ENCODE measurements at regions not wholly inside any gene's neighbourhood (a gene's known extent, or its start where the extent isn't known, plus 50 kb on each side); places are given as distances from the start of the nearest gene placed in this dataset.
"Not testable (repeated sequence)": the region's sequence is repeated elsewhere in the genome, so short reads cannot be mapped to it uniquely, and the experiment has no call there.

DNA sequence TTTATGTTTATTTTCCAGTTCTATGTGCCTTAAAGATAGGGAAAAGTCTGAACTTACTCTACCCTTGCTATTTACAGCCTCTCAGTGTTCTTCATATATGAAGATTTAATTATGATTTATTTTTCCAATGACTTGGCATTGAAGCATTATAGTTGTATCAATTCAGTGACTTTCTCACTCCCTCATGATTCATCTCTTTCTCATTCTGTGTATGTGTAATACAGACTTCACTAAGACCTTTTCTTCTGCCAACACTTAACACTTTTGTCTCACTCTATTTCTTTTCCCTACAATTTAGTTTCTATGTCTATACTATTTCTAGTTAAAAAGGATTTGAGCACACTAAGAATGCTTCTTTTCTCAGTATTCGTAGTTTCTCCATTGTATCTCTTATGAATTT lies 1470.3 kb upstream of the ACVR2A start:
- Histone ChIP-seq H3K27me3 (ENCODE audit: control insufficient read depth, insufficient read depth) (no peaks in the 10 kb centered on the region), H3K9me3 (ENCODE audit: control insufficient read depth, low read length) (no peaks in the 10 kb centered on the region), H3K4me1 (ENCODE audit: control insufficient read depth, insufficient read depth, low read length) (no peaks in the 10 kb centered on the region), H3K4me3 (ENCODE audit: low read length) (no peak overlapping the region), H3K27ac (ENCODE audit: low read length) (no peak overlapping the region)
- no peak for DNase-seq
- intact Hi-C loops (cut with DNase I), result no loop called here
- no peak for ATAC-seq
- 73% methylated on average over 1 of the region's 1 CpG for WGBS

DNA sequence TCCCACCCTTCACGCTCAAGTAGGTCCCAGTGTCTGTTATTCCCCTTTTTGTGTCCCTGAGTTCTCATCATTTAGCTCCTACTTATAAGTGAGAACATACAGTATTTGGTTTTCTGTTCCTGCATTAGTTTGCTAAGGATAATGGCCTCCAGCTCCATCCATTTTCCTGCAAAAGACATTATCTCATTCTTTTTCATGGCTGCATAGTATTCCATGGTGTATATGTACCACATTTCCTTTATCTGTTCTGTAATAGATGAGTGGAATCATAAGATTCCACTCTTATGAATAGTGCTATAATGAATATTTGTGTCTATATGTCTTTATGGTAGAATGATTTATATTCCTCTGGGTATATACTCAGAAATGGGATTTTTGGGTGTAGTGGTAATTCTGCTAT lies 1473.5 kb upstream of the ACVR2A start:
- ATAC-seq; H3K4me3 ChIP-seq (ENCODE audit: low read length); intact Hi-C loops (cut with DNase I); DNase-seq; H3K27ac ChIP-seq (ENCODE audit: low read length); H3K9me3 ChIP-seq (ENCODE audit: control insufficient read depth, low read length); H3K4me1 ChIP-seq (ENCODE audit: control insufficient read depth, insufficient read depth, low read length); H3K27me3 ChIP-seq (ENCODE audit: control insufficient read depth, insufficient read depth): not testable (repeated sequence)
- WGBS, result 90% methylated on average over 1 of the region's 1 CpG

DNA sequence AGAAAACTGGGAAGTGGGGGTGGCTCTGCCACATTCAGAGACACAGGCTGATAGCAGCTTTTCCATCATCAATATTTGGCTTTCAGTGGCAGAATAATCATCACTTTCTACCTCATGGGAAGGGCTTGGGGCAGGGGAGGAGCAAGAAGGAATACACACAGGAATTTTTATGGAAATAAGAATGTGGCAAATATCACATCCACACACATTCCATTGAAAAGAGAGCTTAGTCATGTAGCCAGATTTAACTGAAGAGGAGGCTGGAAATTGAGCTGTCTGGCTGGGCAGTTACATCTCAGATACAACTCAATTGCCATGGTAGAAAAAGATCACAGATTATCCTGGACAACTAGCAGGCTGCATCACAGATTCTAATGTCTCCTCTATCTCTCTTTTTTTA lies 1474.0 kb upstream of the ACVR2A start:
- no peak for ATAC-seq

DNA sequence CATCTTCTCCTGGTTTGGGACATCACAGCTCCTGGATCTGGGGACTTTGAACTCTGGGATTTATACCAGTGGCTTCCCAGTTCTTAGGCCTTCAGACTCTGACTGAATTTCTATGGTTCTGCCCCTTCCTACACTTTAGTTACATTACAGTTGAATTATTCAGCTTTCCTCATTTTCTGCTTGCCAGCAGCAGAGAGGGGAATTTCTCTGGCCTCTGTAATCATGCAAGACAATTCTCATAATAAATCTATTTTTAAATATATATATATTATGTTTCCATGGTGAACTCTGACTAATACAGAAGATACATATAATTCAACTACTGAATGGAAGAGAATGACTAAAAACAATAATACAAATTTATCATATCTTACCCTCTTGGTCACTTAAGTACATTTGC lies 1478.6 kb upstream of the ACVR2A start:
- H3K27ac ChIP-seq (ENCODE audit: low read length), result no peak overlapping the region
- DNase-seq (no peak), ATAC-seq (no peak)
- no peaks in the 10 kb centered on the region for H3K27me3 ChIP-seq (ENCODE audit: control insufficient read depth, insufficient read depth)
- intact Hi-C loops (cut with DNase I), result no loop called here
- no peaks in the 10 kb centered on the region for H3K4me1 ChIP-seq (ENCODE audit: control insufficient read depth, insufficient read depth, low read length)
- no peaks in the 10 kb centered on the region for H3K9me3 ChIP-seq (ENCODE audit: control insufficient read depth, low read length)
- H3K4me3 ChIP-seq (ENCODE audit: low read length), result no peak overlapping the region

More for the DNA sequence above, 1474.0 kb upstream of the ACVR2A start:
- no peaks in the 10 kb centered on the region for H3K9me3 ChIP-seq (ENCODE audit: control insufficient read depth, low read length)
- no peak overlapping the region for H3K27ac ChIP-seq (ENCODE audit: low read length)
- no peak for DNase-seq
- H3K4me1 ChIP-seq (ENCODE audit: control insufficient read depth, insufficient read depth, low read length), result no peaks in the 10 kb centered on the region
- intact Hi-C loops (cut with DNase I), result no loop called here
- no peak overlapping the region for H3K4me3 ChIP-seq (ENCODE audit: low read length)
- no peaks in the 10 kb centered on the region for H3K27me3 ChIP-seq (ENCODE audit: control insufficient read depth, insufficient read depth)

DNA sequence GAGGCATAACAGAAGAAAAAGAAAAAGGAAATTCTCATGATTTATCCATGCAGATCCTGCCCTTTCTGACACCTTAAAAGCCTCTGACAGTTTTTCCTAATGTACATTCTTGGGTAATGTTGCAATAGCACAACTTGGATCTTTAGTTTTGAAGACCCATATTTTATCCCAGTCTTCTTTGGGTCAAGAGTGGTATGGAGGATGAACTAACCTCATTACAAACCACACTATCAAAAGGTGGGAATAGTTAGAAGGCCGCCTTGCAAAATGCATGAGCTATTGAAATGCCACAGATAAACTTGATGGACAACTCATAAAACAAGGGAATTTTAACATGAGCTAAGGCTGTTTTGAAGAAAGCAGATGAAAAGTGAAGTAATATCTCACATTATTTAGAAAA lies 1479.8 kb upstream of the ACVR2A start:
- H3K27me3 ChIP-seq (ENCODE audit: control insufficient read depth, insufficient read depth), result no peaks in the 10 kb centered on the region
- DNase-seq, result no peak
- no peaks in the 10 kb centered on the region for H3K4me1 ChIP-seq (ENCODE audit: control insufficient read depth, insufficient read depth, low read length)
- no peaks in the 10 kb centered on the region for H3K9me3 ChIP-seq (ENCODE audit: control insufficient read depth, low read length)
- H3K27ac ChIP-seq (ENCODE audit: low read length), result no peak overlapping the region
- no peak for ATAC-seq
- intact Hi-C loops (cut with DNase I), result no loop called here
- no peak overlapping the region for H3K4me3 ChIP-seq (ENCODE audit: low read length)
- WGBS, result 89% methylated on average over 1 of the region's 1 CpG

DNA sequence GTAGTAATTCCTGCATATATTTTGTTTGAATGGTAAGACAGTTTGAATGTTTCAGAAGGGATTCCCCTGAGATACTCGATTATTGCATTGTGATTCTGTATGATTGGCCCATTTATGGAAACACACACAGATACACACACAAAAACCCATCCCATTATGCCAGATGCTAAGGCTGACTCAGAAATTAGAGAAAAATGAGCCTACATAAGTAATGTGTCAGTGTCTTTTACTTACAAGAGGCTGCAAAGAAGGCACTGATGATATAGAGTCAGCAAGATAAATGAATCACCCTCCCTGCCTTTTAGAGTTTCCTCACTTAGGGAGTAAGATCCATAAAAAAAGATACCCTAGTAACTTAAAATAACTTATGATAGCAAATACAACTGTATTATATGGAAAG lies 1481.1 kb upstream of the ACVR2A start:
- no peak for ATAC-seq
- H3K4me1 ChIP-seq (ENCODE audit: control insufficient read depth, insufficient read depth, low read length), result no peaks in the 10 kb centered on the region
- no peak overlapping the region for H3K27ac ChIP-seq (ENCODE audit: low read length)
- intact Hi-C loops (cut with DNase I), result no loop called here
- H3K9me3 ChIP-seq (ENCODE audit: control insufficient read depth, low read length), result no peaks in the 10 kb centered on the region
- H3K4me3 ChIP-seq (ENCODE audit: low read length), result no peak overlapping the region
- no peaks in the 10 kb centered on the region for H3K27me3 ChIP-seq (ENCODE audit: control insufficient read depth, insufficient read depth)
- 73% methylated on average over 1 of the region's 1 CpG for WGBS
- DNase-seq, result no peak

DNA sequence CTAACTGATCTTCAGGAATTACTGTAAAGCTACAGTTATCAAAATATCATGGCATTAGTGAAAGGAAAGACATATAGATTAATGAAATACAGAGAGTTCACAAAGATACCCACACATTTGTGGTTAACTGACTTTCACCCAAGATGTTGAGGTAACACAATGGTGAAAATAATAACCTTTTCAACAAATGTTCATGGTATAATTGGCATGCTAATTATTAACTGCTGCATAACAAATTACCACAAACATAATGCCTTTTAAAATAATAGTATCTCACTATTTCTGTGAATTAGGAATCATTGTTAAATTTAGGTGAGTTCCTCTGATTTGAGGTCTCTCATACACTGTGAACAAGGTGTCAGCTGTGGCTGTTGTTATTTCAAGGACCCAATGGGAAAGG lies 1493.1 kb upstream of the ACVR2A start:
- no peak for DNase-seq
- no peaks in the 10 kb centered on the region for H3K27me3 ChIP-seq (ENCODE audit: control insufficient read depth, insufficient read depth)
- H3K9me3 ChIP-seq (ENCODE audit: control insufficient read depth, low read length), result no peaks in the 10 kb centered on the region
- intact Hi-C loops (cut with DNase I), result no loop called here
- H3K27ac ChIP-seq (ENCODE audit: low read length), result no peak overlapping the region
- H3K4me1 ChIP-seq (ENCODE audit: control insufficient read depth, insufficient read depth, low read length), result no peaks in the 10 kb centered on the region
- no peak overlapping the region for H3K4me3 ChIP-seq (ENCODE audit: low read length)
- ATAC-seq, result no peak

DNA sequence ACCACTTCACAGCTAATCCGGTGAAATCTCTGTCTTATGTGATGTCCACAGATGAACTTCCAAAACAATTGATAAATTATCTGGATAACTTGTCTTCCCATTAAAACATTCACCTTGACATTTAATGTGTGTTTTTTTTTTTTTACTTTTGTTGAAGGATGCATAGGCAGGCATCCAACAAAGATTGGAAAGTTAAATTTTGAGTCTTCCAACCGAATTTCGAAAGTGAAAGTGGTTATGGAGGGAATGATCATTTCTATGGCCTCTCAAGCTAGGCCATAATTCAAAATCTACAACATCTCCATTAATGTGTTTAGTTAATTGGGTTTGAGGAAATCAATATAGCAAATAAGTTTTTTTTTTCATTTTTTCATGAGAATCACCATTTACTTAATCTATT lies 1495.5 kb upstream of the ACVR2A start:
- Histone ChIP-seq H3K4me3 (ENCODE audit: low read length) (no peak overlapping the region), H3K9me3 (ENCODE audit: control insufficient read depth, low read length) (no peaks in the 10 kb centered on the region), H3K27me3 (ENCODE audit: control insufficient read depth, insufficient read depth) (no peaks in the 10 kb centered on the region), H3K27ac (ENCODE audit: low read length) (no peak overlapping the region), H3K4me1 (ENCODE audit: control insufficient read depth, insufficient read depth, low read length) (no peaks in the 10 kb centered on the region)
- ATAC-seq (no peak), DNase-seq (no peak)
- 85% methylated on average over 3 of the region's 3 CpGs for WGBS
- intact Hi-C loops (cut with DNase I), result no loop called here

DNA sequence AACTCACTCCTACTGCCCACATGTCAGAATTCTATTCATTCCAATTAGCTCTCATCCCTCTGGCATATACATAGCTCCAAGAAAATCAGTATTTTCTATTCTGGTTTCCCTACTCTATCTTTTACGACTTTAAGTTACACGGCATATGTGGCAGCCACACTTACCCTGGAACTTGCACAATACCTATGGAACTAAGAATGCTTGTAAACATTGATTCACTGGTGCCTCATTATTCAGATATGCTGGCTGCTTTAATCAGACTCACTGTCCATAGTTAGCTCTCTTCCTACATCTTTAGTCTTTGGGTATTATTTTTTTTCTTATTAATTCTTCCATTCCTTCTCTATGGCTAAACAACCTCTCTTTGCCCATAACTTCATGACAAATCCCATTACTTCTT lies 1519.9 kb upstream of the ACVR2A start:
- no peak overlapping the region for H3K4me3 ChIP-seq (ENCODE audit: low read length)
- no peaks in the 10 kb centered on the region for H3K9me3 ChIP-seq (ENCODE audit: control insufficient read depth, low read length)
- intact Hi-C loops (cut with DNase I), result no loop called here
- H3K27ac ChIP-seq (ENCODE audit: low read length), result no peak overlapping the region
- 91% methylated on average over 2 of the region's 2 CpGs for WGBS
- no peaks in the 10 kb centered on the region for H3K4me1 ChIP-seq (ENCODE audit: control insufficient read depth, insufficient read depth, low read length)
- H3K27me3 ChIP-seq (ENCODE audit: control insufficient read depth, insufficient read depth), result no peaks in the 10 kb centered on the region
- ATAC-seq (no peak), DNase-seq (no peak)

DNA sequence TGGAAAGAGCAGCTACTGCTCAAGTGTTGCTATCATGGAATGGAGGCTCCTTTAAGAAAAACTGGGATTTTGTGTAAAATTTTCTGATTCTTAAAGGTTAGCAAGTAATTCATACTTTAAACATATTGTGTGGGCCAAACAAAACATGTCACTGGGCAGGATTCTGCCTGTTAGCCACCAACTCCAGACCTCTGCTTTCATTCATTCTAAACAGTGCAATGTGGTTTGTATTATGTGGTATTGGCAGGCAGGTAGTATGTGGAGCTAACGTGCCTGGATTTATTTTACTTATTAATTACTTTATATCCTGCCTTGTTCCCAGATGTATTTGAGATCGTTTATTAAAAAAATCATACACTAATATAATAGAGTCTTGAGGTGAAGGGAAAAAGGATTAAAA lies 1521.3 kb upstream of the ACVR2A start:
- Histone ChIP-seq H3K9me3 (ENCODE audit: control insufficient read depth, low read length) (no peaks in the 10 kb centered on the region), H3K4me3 (ENCODE audit: low read length) (no peak overlapping the region), H3K4me1 (ENCODE audit: control insufficient read depth, insufficient read depth, low read length) (no peaks in the 10 kb centered on the region), H3K27me3 (ENCODE audit: control insufficient read depth, insufficient read depth) (no peaks in the 10 kb centered on the region), H3K27ac (ENCODE audit: low read length) (no peak overlapping the region)
- DNase-seq (no peak), ATAC-seq (no peak)
- intact Hi-C loops (cut with DNase I), result no loop called here
- 69% methylated on average over 2 of the region's 2 CpGs for WGBS

DNA sequence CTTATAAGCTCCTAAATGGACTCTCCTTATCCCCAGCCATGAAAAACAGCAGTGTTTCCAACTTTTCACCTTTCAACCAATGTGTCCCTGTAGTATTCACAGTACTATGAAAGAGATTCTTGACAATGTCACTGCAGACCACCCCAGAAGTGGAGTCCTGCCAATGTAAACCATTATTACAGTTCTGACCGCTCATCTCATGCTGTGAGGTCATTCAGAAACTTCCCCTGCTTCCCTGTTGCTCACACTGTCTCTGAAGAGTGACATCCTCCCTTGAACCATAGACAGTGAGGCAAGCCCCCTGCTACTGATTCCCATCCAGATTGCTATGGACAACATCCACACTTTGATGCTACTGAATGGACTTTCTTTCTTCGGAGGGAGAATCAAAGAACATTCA lies 1523.7 kb upstream of the ACVR2A start:
- ATAC-seq, result no peak
- no peaks in the 10 kb centered on the region for H3K27me3 ChIP-seq (ENCODE audit: control insufficient read depth, insufficient read depth)
- no peak overlapping the region for H3K27ac ChIP-seq (ENCODE audit: low read length)
- 34% methylated on average over 2 of the region's 2 CpGs for WGBS
- DNase-seq, result no peak
- intact Hi-C loops (cut with DNase I), result no loop called here
- no peak overlapping the region for H3K4me3 ChIP-seq (ENCODE audit: low read length)
- H3K9me3 ChIP-seq (ENCODE audit: control insufficient read depth, low read length), result no peaks in the 10 kb centered on the region
- H3K4me1 ChIP-seq (ENCODE audit: control insufficient read depth, insufficient read depth, low read length), result no peaks in the 10 kb centered on the region

DNA sequence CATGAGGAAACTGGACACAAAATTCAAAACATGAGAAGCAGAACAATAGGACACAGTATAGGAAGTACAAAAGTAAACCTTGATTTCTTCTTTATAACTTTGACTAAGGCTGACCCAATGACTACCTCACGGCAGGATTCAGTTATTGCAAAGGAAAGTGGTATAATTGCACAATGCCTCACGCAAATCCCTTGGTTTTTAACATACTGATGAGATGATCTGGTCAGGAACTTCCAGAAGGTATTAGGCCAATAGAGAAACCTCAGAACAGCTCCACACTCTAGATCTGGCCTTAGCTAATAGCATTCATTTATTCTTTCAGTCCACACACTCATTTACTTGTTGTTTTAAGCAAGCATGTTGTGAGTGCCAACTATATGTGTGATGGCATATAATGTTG lies 1526.9 kb upstream of the ACVR2A start:
- ATAC-seq, result no peak
- intact Hi-C loops (cut with DNase I), result no loop called here
- H3K27me3 ChIP-seq (ENCODE audit: control insufficient read depth, insufficient read depth), result no peaks in the 10 kb centered on the region
- DNase-seq, result no peak
- 78% methylated on average over 2 of the region's 2 CpGs for WGBS
- H3K4me1 ChIP-seq (ENCODE audit: control insufficient read depth, insufficient read depth, low read length), result no peaks in the 10 kb centered on the region
- H3K9me3 ChIP-seq (ENCODE audit: control insufficient read depth, low read length), result no peaks in the 10 kb centered on the region
- no peak overlapping the region for H3K27ac ChIP-seq (ENCODE audit: low read length)
- no peak overlapping the region for H3K4me3 ChIP-seq (ENCODE audit: low read length)
